ENCODE measurements at regions not wholly inside any gene's neighbourhood (a gene's known extent, or its start where the extent isn't known, plus 50 kb on each side); places are given as distances from the start of the nearest gene placed in this dataset.

DNA sequence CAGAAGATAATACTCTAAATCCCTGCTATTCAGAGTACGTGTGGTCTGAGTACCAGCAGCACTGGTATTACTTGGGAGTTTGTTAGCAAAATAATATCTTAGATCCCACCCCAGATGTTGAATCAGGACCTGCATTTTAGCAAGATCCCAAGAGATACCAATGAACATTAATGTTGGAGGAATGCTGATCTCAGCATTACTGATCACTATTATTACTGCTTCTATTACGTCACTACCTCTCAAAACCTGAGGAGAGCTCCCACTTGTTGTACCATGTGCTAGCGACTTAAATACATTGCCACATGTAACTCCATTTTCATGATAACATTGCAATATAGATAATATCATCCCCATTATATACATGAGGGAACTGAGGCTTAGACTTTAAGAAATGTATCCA lies 185.2 kb downstream of the SPRY1 start:
- H3K36me3 Mint-ChIP-seq (ENCODE audit: unreplicated experiment), result peaks cover 14% of the 10 kb centered on the region
- peaks cover 6% of the 10 kb centered on the region for H3K9me3 Mint-ChIP-seq (ENCODE audit: unreplicated experiment)
- no peak overlapping the region for H3K4me3 Mint-ChIP-seq (ENCODE audit: unreplicated experiment)
- DNase-seq, result no peak
- no peak overlapping the region for H3K27ac Mint-ChIP-seq (ENCODE audit: unreplicated experiment)
- no peak for TF ChIP-seq CTCF (IDR thresholded peaks at IDR 0.05; ENCODE audit: partially characterized antibody, unreplicated experiment)
- no peaks in the 10 kb centered on the region for H3K4me1 Mint-ChIP-seq (ENCODE audit: low read depth, unreplicated experiment)
- no peaks in the 10 kb centered on the region for H3K27me3 Mint-ChIP-seq (ENCODE audit: unreplicated experiment)

DNA sequence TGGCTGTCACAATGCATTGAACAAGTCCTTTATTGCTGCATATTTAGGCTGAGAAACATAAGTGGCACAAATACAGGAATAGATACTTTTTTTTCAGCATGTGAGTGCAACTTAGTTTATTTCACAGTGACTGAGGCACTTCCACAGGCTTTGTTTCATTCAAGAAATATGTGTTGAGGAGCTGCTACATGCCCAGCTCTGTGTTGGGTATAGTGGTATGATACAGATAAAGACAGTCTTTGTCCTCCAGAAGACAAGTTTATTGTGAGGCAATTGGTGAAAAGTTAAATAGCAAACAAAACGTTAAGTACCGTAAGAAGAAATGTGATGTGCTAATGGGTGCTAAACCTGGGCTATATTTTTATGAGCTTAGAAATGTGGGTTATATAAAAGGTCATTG lies 186.4 kb downstream of the SPRY1 start:
- no peak for DNase-seq
- peaks cover 1% of the 10 kb centered on the region for H3K4me1 Mint-ChIP-seq (ENCODE audit: low read depth, unreplicated experiment)
- TF ChIP-seq CTCF (IDR thresholded peaks at IDR 0.05; ENCODE audit: partially characterized antibody, unreplicated experiment), result no peak
- peaks cover 6% of the 10 kb centered on the region for H3K9me3 Mint-ChIP-seq (ENCODE audit: unreplicated experiment)
- no peak overlapping the region for H3K4me3 Mint-ChIP-seq (ENCODE audit: unreplicated experiment)
- H3K27ac Mint-ChIP-seq (ENCODE audit: unreplicated experiment), result no peak overlapping the region
- H3K36me3 Mint-ChIP-seq (ENCODE audit: unreplicated experiment), result peaks cover 14% of the 10 kb centered on the region
- no peaks in the 10 kb centered on the region for H3K27me3 Mint-ChIP-seq (ENCODE audit: unreplicated experiment)

DNA sequence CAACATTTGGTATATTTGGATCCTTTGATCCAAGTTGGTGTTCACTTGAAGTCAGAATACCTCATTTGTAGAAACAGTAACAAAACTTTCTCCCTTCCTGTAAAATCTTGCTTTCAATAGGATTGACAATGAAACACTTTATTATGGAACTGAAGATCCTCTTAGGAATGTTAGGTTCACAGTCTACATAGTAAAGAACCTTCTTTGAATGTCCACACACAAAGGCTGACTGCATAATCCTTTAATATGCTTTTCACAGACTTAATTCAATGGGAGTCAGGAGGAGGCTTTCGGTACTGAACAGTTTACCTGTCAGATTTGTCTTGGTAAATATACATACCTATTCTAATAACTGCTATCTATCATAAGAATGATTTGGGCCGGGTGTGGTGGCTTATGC lies 188.5 kb downstream of the SPRY1 start:
- no peaks in the 10 kb centered on the region for H3K27me3 Mint-ChIP-seq (ENCODE audit: unreplicated experiment)
- DNase-seq, result no peak
- H3K36me3 Mint-ChIP-seq (ENCODE audit: unreplicated experiment), result peaks cover 14% of the 10 kb centered on the region
- no peak overlapping the region for H3K27ac Mint-ChIP-seq (ENCODE audit: unreplicated experiment)
- H3K4me3 Mint-ChIP-seq (ENCODE audit: unreplicated experiment), result no peak overlapping the region
- H3K9me3 Mint-ChIP-seq (ENCODE audit: unreplicated experiment), result peaks cover 2% of the 10 kb centered on the region
- TF ChIP-seq CTCF (IDR thresholded peaks at IDR 0.05; ENCODE audit: partially characterized antibody, unreplicated experiment), result no peak
- H3K4me1 Mint-ChIP-seq (ENCODE audit: low read depth, unreplicated experiment), result peaks cover 1% of the 10 kb centered on the region

GRCh38 chr4:123587983-123588494 lies 191.4 kb downstream of the SPRY1 start:
- no peak overlapping the region for H3K4me3 Mint-ChIP-seq (ENCODE audit: unreplicated experiment)
- H3K4me1 Mint-ChIP-seq (ENCODE audit: low read depth, unreplicated experiment), result peaks cover 1% of the 10 kb centered on the region
- H3K9me3 Mint-ChIP-seq (ENCODE audit: unreplicated experiment), result no peaks in the 10 kb centered on the region
- H3K36me3 Mint-ChIP-seq (ENCODE audit: unreplicated experiment), result no peaks in the 10 kb centered on the region
- no peaks in the 10 kb centered on the region for H3K27me3 Mint-ChIP-seq (ENCODE audit: unreplicated experiment)
- H3K27ac Mint-ChIP-seq (ENCODE audit: unreplicated experiment), result no peak overlapping the region
- no peak for DNase-seq
- no peak for TF ChIP-seq CTCF (IDR thresholded peaks at IDR 0.05; ENCODE audit: partially characterized antibody, unreplicated experiment)

DNA sequence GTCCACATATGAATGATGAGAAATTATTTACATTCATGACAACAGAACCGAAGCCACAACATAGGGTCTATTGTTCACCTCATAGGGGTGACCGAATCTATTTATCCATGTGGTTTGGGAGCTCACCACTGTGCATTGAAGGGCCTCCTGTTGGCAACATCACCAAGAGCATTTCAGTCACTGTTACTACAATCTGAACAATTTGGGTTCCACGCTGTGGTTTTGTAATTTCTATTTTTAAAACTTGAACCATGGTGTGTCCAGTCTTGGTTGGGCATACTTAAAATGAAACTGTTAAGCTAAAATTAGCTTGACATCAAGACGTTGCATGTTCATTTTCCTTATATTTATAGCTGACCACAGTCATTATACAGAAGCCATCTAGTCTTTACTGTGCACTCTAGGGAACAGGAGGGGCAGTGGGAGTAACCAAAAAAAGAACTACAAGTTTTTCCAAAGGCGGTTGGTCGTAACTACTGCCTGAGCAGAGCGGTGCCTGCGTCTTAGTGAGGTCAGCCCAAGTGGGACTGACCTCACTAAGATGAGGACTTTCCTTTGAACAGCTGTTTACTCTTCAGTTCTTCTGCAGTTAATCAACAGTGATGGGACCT lies 192.1 kb downstream of the SPRY1 start:
- Mint-ChIP-seq H3K27ac (ENCODE audit: unreplicated experiment) (no peak overlapping the region), H3K36me3 (ENCODE audit: unreplicated experiment) (no peaks in the 10 kb centered on the region), H3K27me3 (ENCODE audit: unreplicated experiment) (no peaks in the 10 kb centered on the region), H3K4me1 (ENCODE audit: low read depth, unreplicated experiment) (peaks cover 1% of the 10 kb centered on the region), H3K9me3 (ENCODE audit: unreplicated experiment) (no peaks in the 10 kb centered on the region), H3K4me3 (ENCODE audit: unreplicated experiment) (no peak overlapping the region)
- DNase-seq, result no peak
- no peak for TF ChIP-seq CTCF (IDR thresholded peaks at IDR 0.05; ENCODE audit: partially characterized antibody, unreplicated experiment)

Measured in glutamatergic neuron (in vitro differentiated cells).